ENCODE measurements at regions not wholly inside any gene's neighbourhood (a gene's known extent, or its start where the extent isn't known, plus 50 kb on each side); places are given as distances from the start of the nearest gene placed in this dataset.

DNA sequence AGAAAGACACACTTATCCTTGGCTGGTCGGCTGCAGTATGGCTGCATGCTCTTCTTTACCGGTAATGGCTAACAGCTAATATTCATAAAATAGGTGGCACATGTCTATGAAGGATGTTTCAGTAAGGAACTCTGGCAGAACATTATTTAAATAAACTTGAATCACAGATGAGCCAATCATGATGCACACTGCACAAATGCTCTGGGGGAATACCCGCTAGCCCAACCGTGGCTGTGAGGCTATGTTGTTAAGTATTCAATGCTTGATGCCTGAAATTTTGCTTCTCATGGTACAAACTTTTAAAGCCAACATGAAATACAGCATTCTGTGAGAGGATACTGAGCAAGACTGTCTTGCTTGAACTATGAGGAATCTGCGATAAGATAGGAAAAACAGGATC is 505.8 kb downstream of the ZEB2 start:
- TF ChIP-seq, protein P1, sequence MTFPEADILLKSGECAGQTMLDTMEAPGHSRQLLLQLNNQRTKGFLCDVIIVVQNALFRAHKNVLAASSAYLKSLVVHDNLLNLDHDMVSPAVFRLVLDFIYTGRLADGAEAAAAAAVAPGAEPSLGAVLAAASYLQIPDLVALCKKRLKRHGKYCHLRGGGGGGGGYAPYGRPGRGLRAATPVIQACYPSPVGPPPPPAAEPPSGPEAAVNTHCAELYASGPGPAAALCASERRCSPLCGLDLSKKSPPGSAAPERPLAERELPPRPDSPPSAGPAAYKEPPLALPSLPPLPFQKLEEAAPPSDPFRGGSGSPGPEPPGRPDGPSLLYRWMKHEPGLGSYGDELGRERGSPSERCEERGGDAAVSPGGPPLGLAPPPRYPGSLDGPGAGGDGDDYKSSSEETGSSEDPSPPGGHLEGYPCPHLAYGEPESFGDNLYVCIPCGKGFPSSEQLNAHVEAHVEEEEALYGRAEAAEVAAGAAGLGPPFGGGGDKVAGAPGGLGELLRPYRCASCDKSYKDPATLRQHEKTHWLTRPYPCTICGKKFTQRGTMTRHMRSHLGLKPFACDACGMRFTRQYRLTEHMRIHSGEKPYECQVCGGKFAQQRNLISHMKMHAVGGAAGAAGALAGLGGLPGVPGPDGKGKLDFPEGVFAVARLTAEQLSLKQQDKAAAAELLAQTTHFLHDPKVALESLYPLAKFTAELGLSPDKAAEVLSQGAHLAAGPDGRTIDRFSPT (tag by site-specific recombination; IDR thresholded peaks at IDR 0.05) = no peak
- TF ChIP-seq, protein P2, sequence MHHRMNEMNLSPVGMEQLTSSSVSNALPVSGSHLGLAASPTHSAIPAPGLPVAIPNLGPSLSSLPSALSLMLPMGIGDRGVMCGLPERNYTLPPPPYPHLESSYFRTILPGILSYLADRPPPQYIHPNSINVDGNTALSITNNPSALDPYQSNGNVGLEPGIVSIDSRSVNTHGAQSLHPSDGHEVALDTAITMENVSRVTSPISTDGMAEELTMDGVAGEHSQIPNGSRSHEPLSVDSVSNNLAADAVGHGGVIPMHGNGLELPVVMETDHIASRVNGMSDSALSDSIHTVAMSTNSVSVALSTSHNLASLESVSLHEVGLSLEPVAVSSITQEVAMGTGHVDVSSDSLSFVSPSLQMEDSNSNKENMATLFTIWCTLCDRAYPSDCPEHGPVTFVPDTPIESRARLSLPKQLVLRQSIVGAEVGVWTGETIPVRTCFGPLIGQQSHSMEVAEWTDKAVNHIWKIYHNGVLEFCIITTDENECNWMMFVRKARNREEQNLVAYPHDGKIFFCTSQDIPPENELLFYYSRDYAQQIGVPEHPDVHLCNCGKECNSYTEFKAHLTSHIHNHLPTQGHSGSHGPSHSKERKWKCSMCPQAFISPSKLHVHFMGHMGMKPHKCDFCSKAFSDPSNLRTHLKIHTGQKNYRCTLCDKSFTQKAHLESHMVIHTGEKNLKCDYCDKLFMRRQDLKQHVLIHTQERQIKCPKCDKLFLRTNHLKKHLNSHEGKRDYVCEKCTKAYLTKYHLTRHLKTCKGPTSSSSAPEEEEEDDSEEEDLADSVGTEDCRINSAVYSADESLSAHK (tag by site-specific recombination; IDR thresholded peaks at IDR 0.05) = no peak
- TF ChIP-seq SETDB1 (IDR thresholded peaks at IDR 0.05; ENCODE audit: insufficient read length, low read length) (no peak), KLF1 (tag by site-specific recombination; IDR thresholded peaks at IDR 0.05) (no peak)
- TF ChIP-seq, protein P3, sequence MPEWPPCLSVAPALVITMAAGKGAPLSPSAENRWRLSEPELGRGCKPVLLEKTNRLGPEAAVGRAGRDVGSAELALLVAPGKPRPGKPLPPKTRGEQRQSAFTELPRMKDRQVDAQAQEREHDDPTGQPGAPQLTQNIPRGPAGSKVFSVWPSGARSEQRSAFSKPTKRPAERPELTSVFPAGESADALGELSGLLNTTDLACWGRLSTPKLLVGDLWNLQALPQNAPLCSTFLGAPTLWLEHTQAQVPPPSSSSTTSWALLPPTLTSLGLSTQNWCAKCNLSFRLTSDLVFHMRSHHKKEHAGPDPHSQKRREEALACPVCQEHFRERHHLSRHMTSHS (tag by site-specific recombination; IDR thresholded peaks at IDR 0.05) = no peak
- Histone ChIP-seq H3K4me3 (ENCODE audit: low read depth, low read length) (no peak overlapping the region), H3K27ac (ENCODE audit: extremely low read depth, low read depth, low read length) (no peak overlapping the region), H3K36me3 (ENCODE audit: control insufficient read depth in 2 of 2, insufficient read depth in 1 of 2, low read length in 2 of 2) (no peaks in the 10 kb centered on the region), H3K4me1 (ENCODE audit: control insufficient read depth, insufficient read depth, low read length) (no peaks in the 10 kb centered on the region), H3K9me3 (ENCODE audit: control insufficient read depth, insufficient read depth, low read depth, low read length) (no peaks in the 10 kb centered on the region)
- ChIA-PET POLR2A (no interaction called here), CTCF (interaction anchor here (1.4 kb wide), 1 partner anchor 42 kb away, joined by 3 read pairs; no protein-coding TSS in a partner anchor)

DNA sequence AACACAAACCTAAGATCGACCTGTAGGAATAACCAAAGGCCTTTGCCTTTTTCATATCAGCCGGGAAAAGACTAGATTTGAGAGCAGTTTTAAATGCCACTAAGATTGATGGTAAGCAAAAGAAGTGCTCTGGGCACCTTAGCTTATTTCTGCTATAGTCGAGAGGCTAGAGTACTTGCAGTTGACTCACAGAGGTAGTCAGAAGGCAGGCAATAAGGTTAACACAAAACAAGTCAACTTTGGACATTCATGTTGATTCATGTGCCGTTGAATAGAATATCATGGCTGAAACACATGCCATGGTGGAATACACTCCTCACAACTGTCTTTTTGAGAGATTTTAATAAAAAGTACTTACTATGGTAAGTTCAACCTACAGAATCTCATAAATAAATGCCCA is 507.6 kb downstream of the ZEB2 start:
- H3K4me1 ChIP-seq (ENCODE audit: control insufficient read depth, insufficient read depth, low read length) = no peaks in the 10 kb centered on the region
- CTCF ChIA-PET = interaction anchor here (0.5 kb wide), 1 partner anchor 414 kb away, joined by 3 read pairs; no protein-coding TSS in a partner anchor
- H3K27ac ChIP-seq (ENCODE audit: extremely low read depth, low read depth, low read length) = no peak overlapping the region
- H3K36me3 ChIP-seq (ENCODE audit: control insufficient read depth in 2 of 2, insufficient read depth in 1 of 2, low read length in 2 of 2) = no peaks in the 10 kb centered on the region
- POLR2A ChIA-PET = no interaction called here
- H3K4me3 ChIP-seq (ENCODE audit: low read depth, low read length) = no peak overlapping the region
- no peak for TF ChIP-seq ZNF23 (tag by site-specific recombination; IDR thresholded peaks at IDR 0.05; ENCODE audit: borderline replicate concordance)
- TF ChIP-seq ZNF558 (tag by site-specific recombination; IDR thresholded peaks at IDR 0.05) = no peak
- no peak for TF ChIP-seq ZIC2 (tag by site-specific recombination; IDR thresholded peaks at IDR 0.05)
- no peak for TF ChIP-seq GLIS1 (tag by site-specific recombination; IDR thresholded peaks at IDR 0.05)
- TF ChIP-seq, protein P4, sequence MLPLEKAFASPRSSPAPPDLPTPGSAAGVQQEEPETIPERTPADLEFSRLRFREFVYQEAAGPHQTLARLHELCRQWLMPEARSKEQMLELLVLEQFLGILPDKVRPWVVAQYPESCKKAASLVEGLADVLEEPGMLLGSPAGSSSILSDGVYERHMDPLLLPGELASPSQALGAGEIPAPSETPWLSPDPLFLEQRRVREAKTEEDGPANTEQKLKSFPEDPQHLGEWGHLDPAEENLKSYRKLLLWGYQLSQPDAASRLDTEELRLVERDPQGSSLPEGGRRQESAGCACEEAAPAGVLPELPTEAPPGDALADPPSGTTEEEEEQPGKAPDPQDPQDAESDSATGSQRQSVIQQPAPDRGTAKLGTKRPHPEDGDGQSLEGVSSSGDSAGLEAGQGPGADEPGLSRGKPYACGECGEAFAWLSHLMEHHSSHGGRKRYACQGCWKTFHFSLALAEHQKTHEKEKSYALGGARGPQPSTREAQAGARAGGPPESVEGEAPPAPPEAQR (tag by site-specific recombination; IDR thresholded peaks at IDR 0.05) = no peak
- TF ChIP-seq, protein P5, sequence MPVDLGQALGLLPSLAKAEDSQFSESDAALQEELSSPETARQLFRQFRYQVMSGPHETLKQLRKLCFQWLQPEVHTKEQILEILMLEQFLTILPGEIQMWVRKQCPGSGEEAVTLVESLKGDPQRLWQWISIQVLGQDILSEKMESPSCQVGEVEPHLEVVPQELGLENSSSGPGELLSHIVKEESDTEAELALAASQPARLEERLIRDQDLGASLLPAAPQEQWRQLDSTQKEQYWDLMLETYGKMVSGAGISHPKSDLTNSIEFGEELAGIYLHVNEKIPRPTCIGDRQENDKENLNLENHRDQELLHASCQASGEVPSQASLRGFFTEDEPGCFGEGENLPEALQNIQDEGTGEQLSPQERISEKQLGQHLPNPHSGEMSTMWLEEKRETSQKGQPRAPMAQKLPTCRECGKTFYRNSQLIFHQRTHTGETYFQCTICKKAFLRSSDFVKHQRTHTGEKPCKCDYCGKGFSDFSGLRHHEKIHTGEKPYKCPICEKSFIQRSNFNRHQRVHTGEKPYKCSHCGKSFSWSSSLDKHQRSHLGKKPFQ (tag by site-specific recombination; IDR thresholded peaks at IDR 0.05) = no peak
- no peak for TF ChIP-seq ZNF510 (tag by site-specific recombination; IDR thresholded peaks at IDR 0.05; ENCODE audit: insufficient replicate concordance)
- TF ChIP-seq ZNF596 (tag by site-specific recombination; IDR thresholded peaks at IDR 0.05) = no peak
- no peak for TF ChIP-seq ZNF175 (tag by site-specific recombination; IDR thresholded peaks at IDR 0.05)
- TF ChIP-seq, protein P6, sequence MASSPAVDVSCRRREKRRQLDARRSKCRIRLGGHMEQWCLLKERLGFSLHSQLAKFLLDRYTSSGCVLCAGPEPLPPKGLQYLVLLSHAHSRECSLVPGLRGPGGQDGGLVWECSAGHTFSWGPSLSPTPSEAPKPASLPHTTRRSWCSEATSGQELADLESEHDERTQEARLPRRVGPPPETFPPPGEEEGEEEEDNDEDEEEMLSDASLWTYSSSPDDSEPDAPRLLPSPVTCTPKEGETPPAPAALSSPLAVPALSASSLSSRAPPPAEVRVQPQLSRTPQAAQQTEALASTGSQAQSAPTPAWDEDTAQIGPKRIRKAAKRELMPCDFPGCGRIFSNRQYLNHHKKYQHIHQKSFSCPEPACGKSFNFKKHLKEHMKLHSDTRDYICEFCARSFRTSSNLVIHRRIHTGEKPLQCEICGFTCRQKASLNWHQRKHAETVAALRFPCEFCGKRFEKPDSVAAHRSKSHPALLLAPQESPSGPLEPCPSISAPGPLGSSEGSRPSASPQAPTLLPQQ (tag by site-specific recombination; IDR thresholded peaks at IDR 0.05) = no peak
- no peak for TF ChIP-seq ZNF174 (tag by site-specific recombination; IDR thresholded peaks at IDR 0.05)
- no peaks in the 10 kb centered on the region for H3K9me3 ChIP-seq (ENCODE audit: control insufficient read depth, insufficient read depth, low read depth, low read length)
